ENCODE measurements at regions not wholly inside any gene's neighbourhood (a gene's known extent, or its start where the extent isn't known, plus 50 kb on each side); places are given as distances from the start of the nearest gene placed in this dataset.

- Histone ChIP-seq H3K79me2 (ENCODE audit: insufficient read depth, low read length) (no peaks in the 10 kb centered on the region), H2BK12ac (ENCODE audit: insufficient read length, low read depth, low read length) (no peak overlapping the region), H4K5ac (ENCODE audit: insufficient read length, low read depth, low read length) (no peak overlapping the region), H4K8ac (replicated peaks; ENCODE audit: insufficient read length, low read depth, low read length) (no peak overlapping the region), H2BK5ac (ENCODE audit: insufficient read length, low read length) (no peak overlapping the region), H4K20me1 (ENCODE audit: control insufficient read depth, insufficient read depth, insufficient read length) (no peaks in the 10 kb centered on the region), H2BK120ac (ENCODE audit: low read depth, low read length, poor library complexity, severe bottlenecking) (no peak overlapping the region), H2AFZ (ENCODE audit: low read length) (no peak overlapping the region), H3K18ac (ENCODE audit: insufficient read length, low read depth, low read length) (no peak overlapping the region), H3K9me3 (ENCODE audit: control insufficient read depth, low read depth, low read length) (no peaks in the 10 kb centered on the region), H3K79me1 (ENCODE audit: insufficient read depth, low read depth, low read length, poor library complexity, severe bottlenecking) (peaks cover 3% of the 10 kb centered on the region), H3K14ac (ENCODE audit: insufficient read depth, low read length) (no peak overlapping the region), H3K27me3 (ENCODE audit: insufficient read depth, low read length) (no peaks in the 10 kb centered on the region), H2AK5ac (ENCODE audit: insufficient read length, low read length) (no peak overlapping the region), H3K23me2 (ENCODE audit: insufficient read length, low read depth, low read length, poor library complexity, severe bottlenecking) (peaks cover 8% of the 10 kb centered on the region), H3K56ac (ENCODE audit: insufficient read length, low read depth, low read length) (no peak overlapping the region), H3K4me2 (ENCODE audit: insufficient read depth, insufficient read length, low read length) (no peak overlapping the region), H3K4ac (ENCODE audit: low read depth, low read length) (no peak overlapping the region), H3K23ac (ENCODE audit: insufficient read length, low read depth, low read length) (no peak overlapping the region), H3K27ac (ENCODE audit: insufficient read length, low read depth, low read length) (no peak overlapping the region), H2BK15ac (ENCODE audit: low read depth, low read length) (no peak overlapping the region), H4K91ac (ENCODE audit: insufficient read length, low read depth, low read length) (no peak overlapping the region), H2BK20ac (ENCODE audit: low read depth, low read length, poor library complexity, severe bottlenecking) (no peak overlapping the region), H3T11ph (ENCODE audit: low read length) (no peak overlapping the region), H3K4me1 (ENCODE audit: insufficient read depth, low read length) (no peaks in the 10 kb centered on the region), H3K9ac (ENCODE audit: extremely low read depth, insufficient read length, low read length) (no peak overlapping the region)
- Mint-ChIP-seq H3K36me3 (ENCODE audit: insufficient read depth in 1 of 3, low read depth in 3 of 3) (no peaks in the 10 kb centered on the region), H3K4me3 (no peak overlapping the region), H3K27me3 (ENCODE audit: low read depth) (peaks cover 1% of the 10 kb centered on the region), H3K9me3 (no peaks in the 10 kb centered on the region; a peak in 1 of 5 replicates), H3K4me1 (peaks cover 23 to 50% of the 10 kb centered on the region in 2 experiments), H3K27ac (peak overlapping the region in 1 of 3 experiments; percentile 6; a peak in 2 of 7 replicates)
- WGBS (ENCODE audit: extremely low coverage, insufficient read length, low lambda C conversion rate), result no CpG with 5 or more reads among the region's 8 CpGs
- TF ChIP-seq, protein P1, sequence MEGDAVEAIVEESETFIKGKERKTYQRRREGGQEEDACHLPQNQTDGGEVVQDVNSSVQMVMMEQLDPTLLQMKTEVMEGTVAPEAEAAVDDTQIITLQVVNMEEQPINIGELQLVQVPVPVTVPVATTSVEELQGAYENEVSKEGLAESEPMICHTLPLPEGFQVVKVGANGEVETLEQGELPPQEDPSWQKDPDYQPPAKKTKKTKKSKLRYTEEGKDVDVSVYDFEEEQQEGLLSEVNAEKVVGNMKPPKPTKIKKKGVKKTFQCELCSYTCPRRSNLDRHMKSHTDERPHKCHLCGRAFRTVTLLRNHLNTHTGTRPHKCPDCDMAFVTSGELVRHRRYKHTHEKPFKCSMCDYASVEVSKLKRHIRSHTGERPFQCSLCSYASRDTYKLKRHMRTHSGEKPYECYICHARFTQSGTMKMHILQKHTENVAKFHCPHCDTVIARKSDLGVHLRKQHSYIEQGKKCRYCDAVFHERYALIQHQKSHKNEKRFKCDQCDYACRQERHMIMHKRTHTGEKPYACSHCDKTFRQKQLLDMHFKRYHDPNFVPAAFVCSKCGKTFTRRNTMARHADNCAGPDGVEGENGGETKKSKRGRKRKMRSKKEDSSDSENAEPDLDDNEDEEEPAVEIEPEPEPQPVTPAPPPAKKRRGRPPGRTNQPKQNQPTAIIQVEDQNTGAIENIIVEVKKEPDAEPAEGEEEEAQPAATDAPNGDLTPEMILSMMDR (conservative IDR thresholded peaks at IDR 0.05), result no peak
- DNase-seq, result no peak
These were observed 127.6 kb upstream of the CIBAR2 start for GRCh38 chr16:85239871-85240270.

Measured in H9 (cell line).